Colonic mucosa (tissue), 4 donors: ENCODE measurements at regions not wholly inside any gene's neighbourhood (a gene's known extent, or its start where the extent isn't known, plus 50 kb on each side); places are given as distances from the start of the nearest gene placed in this dataset.

ENCODE experiments used
- DNase-seq: peaks from one replicate; pipeline ENCODE4 v3.0.0-alpha.2; 2020
- H3K27ac ChIP-seq: fragments of 200-600 bp; one replicate; pipeline ENCODE4 v1.8.0; 2021
- H3K27me3 ChIP-seq: fragments of 200-600 bp; one replicate; pipeline ENCODE4 v1.8.0; 2021
- H3K36me3 ChIP-seq: fragments of 200-600 bp; one replicate; pipeline ENCODE4 v1.8.0; 2021
- H3K4me1 ChIP-seq: fragments of 200-600 bp; one replicate; pipeline ENCODE4 v1.8.0; 2021; ENCODE audit warnings: mild to moderate bottlenecking
- H3K4me3 ChIP-seq: fragments of 200-600 bp; one replicate; pipeline ENCODE4 v1.8.0; 2021
- H3K9ac ChIP-seq, 2 donors: one replicate each; pipeline ENCODE4 v1.7.0; 2013; ENCODE audit warnings: control low read depth in 2 of 2, low read depth in 2 of 2, low read length in 2 of 2
- H3K9me3 ChIP-seq: fragments of 200-600 bp; one replicate; pipeline ENCODE4 v1.8.0; 2021
- intact Hi-C: fragments of 100-400 bp; cut with DNase I; formaldehyde crosslinking; loops from one replicate; pipeline ENCODE4 v1.14.1; 2022
- TF ChIP-seq, protein P1 (sequence below): fragments of 200-600 bp; IDR thresholded peaks from one replicate; pipeline ENCODE4 v1.8.0; 2022; ENCODE audit warnings: antibody characterized with exemption, mild to moderate bottlenecking
- donor health status: healthy.
- donor health status: DM: no; HTN: no; CAD: no.
- donor health status: DM: no; HTN: no; CAD: no.

DNA sequence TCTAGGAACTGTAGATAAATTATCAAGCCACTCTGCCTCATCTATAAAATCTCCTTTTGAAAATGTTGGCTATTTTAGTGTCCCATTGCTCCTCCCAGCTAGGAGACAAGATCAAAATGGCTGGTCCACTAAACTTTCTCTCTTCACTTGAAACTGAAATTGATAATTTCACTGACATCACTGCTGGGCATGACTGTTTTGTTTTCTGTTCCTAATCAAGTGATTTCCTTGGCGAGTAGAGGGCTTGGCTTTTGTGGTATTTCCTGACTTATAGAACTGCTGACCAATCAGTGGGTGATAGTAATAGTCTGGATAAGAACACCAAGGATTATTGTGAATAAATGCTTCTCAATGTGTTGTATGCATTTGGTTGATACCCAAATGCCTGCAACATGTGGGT, 2152.9 kb downstream of the ARAP2 start:
- TF ChIP-seq, protein P1, sequence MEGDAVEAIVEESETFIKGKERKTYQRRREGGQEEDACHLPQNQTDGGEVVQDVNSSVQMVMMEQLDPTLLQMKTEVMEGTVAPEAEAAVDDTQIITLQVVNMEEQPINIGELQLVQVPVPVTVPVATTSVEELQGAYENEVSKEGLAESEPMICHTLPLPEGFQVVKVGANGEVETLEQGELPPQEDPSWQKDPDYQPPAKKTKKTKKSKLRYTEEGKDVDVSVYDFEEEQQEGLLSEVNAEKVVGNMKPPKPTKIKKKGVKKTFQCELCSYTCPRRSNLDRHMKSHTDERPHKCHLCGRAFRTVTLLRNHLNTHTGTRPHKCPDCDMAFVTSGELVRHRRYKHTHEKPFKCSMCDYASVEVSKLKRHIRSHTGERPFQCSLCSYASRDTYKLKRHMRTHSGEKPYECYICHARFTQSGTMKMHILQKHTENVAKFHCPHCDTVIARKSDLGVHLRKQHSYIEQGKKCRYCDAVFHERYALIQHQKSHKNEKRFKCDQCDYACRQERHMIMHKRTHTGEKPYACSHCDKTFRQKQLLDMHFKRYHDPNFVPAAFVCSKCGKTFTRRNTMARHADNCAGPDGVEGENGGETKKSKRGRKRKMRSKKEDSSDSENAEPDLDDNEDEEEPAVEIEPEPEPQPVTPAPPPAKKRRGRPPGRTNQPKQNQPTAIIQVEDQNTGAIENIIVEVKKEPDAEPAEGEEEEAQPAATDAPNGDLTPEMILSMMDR: no peak
- intact Hi-C loops: no loop called here

DNA sequence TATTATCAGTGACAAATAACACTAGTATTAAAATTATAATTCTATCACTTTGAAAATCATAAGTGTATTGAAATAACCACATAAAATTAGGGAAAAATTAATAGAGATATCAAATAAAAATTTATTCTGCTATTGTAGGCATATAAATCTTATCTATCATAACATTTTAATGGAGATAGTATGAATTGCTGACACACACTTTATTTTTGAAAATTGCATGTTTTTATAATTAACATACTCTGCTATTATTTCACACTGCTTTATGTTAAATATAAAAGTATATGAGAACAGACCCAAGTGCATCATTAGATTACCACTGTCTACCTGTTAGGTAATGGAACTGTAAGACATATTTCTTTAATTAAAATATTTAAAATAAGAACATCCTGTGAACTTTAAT, 2150.2 kb downstream of the ARAP2 start:
- Histone ChIP-seq H3K4me1 (no peaks in the 10 kb centered on the region), H3K9me3 (peaks cover 5% of the 10 kb centered on the region), H3K9ac (no peak overlapping the region), H3K27me3 (no peaks in the 10 kb centered on the region), H3K4me3 (no peak overlapping the region), H3K27ac (no peak overlapping the region), H3K36me3 (no peaks in the 10 kb centered on the region)
- DNase-seq: no peak
- intact Hi-C loops: no loop called here
- TF ChIP-seq, protein P1: no peak

More for the DNA sequence above, 2152.9 kb downstream of the ARAP2 start:
- Histone ChIP-seq H3K27ac (no peak overlapping the region), H3K4me3 (no peak overlapping the region), H3K36me3 (no peaks in the 10 kb centered on the region), H3K27me3 (no peaks in the 10 kb centered on the region), H3K9ac (no peak overlapping the region), H3K9me3 (peaks cover 5% of the 10 kb centered on the region), H3K4me1 (no peaks in the 10 kb centered on the region)
- DNase-seq: no peak

DNA sequence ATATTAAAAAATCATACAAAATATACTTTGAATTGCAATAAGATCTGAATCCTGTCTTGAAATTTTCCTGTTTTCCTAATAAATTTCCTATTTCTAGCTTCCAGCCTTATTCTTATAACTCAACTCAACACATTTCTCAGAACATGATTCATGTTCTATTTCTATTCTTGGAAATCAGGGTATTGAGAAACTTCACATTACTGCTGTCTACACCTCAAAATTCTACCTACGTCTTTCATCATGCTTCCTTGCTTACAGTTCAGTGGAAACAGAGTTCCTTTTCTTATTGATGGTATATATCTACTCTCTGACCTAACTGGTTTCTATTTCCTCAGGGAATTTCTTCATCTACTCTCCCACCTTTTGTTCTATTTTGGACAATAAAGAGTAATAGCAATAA, 2139.0 kb downstream of the ARAP2 start:
- Histone ChIP-seq H3K4me3 (no peak overlapping the region), H3K9ac (no peak overlapping the region), H3K27ac (no peak overlapping the region), H3K27me3 (no peaks in the 10 kb centered on the region), H3K36me3 (no peaks in the 10 kb centered on the region), H3K4me1 (no peaks in the 10 kb centered on the region), H3K9me3 (no peaks in the 10 kb centered on the region)
- intact Hi-C loops: no loop called here
- no peak for DNase-seq
- TF ChIP-seq, protein P1: no peak

DNA sequence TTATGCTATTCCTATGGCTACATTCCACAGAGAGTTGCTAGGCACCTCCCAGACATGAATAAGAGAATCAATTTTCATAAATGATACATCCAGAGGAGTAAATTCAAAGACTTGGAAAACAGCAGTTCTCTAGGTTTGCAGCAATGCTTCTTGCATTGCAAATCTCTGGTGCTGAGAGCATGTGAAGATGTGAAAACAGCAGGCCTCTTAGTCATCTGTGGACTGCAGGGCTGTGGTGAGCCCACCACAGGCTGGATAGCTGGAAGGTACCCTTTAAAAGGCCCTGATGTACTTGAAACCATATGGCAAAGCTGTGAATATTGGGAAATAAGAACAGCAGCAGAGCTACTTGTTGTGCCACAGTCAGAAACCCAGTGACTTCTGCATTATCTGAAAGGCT, 2135.9 kb downstream of the ARAP2 start:
- no peak overlapping the region for H3K4me3 ChIP-seq
- intact Hi-C loops: no loop called here
- no peaks in the 10 kb centered on the region for H3K4me1 ChIP-seq
- DNase-seq: no peak
- H3K9me3 ChIP-seq: no peaks in the 10 kb centered on the region
- H3K9ac ChIP-seq: no peak overlapping the region
- TF ChIP-seq, protein P1: no peak
- no peaks in the 10 kb centered on the region for H3K27me3 ChIP-seq
- no peak overlapping the region for H3K27ac ChIP-seq
- no peaks in the 10 kb centered on the region for H3K36me3 ChIP-seq

DNA sequence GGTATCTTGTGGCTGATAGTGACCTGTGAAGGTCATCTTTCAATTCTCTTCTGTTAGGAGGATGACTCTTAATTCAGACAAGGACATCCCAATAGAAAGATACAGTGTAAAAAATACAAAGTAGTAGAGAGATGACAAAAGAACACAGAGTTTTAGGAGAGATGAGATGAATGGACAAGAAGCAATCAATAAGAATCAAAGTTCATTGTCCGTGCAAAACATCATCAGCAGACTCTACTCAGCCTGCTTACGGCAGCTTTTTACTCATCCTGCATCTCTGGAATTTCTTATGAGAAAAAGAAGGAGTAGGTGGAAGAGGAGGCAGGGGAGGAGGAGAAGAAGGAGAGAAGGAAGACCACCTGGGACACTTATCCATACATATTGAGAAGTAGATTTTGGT, 2131.7 kb downstream of the ARAP2 start:
- TF ChIP-seq, protein P1: no peak
- DNase-seq: no peak
- Histone ChIP-seq H3K27ac (no peak overlapping the region), H3K27me3 (no peaks in the 10 kb centered on the region), H3K9me3 (no peaks in the 10 kb centered on the region), H3K4me1 (no peaks in the 10 kb centered on the region), H3K9ac (no peak overlapping the region), H3K4me3 (no peak overlapping the region), H3K36me3 (no peaks in the 10 kb centered on the region)
- intact Hi-C loops: no loop called here

DNA sequence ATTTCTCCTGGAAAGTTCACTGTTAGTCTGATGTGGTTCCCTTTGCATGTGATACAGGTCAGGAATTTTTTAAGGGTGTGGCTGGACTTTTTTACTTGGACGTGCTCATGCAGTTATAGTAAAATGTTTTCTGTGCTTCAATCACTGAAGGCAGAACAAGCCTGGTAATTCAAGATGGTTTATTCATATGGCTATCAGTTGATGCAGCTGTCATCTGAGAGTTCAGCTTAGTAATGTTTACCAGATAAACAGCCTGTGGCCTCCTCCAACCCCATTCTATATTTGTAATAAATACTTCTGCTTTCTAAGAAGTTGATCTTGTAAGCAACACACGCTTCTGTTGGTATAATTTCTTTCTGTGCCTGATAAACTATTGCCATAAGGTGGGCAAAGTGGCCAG, 2105.9 kb downstream of the ARAP2 start:
- DNase-seq: no peak
- intact Hi-C loops: no loop called here
- H3K4me3 ChIP-seq: no peak overlapping the region
- H3K4me1 ChIP-seq: no peaks in the 10 kb centered on the region
- H3K9ac ChIP-seq: no peak overlapping the region
- H3K9me3 ChIP-seq: no peaks in the 10 kb centered on the region
- no peaks in the 10 kb centered on the region for H3K36me3 ChIP-seq
- TF ChIP-seq, protein P1: no peak
- no peak overlapping the region for H3K27ac ChIP-seq
- no peaks in the 10 kb centered on the region for H3K27me3 ChIP-seq
